MM.1S (cell line): ENCODE measurements at regions not wholly inside any gene's neighbourhood (a gene's known extent, or its start where the extent isn't known, plus 50 kb on each side); places are given as distances from the start of the nearest gene placed in this dataset.
A peak's percentile ranks its signal among the peaks of the same experiment; 100 is the strongest.
"Not testable (repeated sequence)": the region's sequence is repeated elsewhere in the genome, so short reads cannot be mapped to it uniquely, and the experiment has no call there.

Experiments used
- DNase-seq: peaks from one replicate; pipeline ENCODE4 v3.0.0-alpha.2; 2015
- H2AFZ ChIP-seq: fragments of 300-600 bp; sonication (generic); 2 replicates; pipeline ENCODE4 v1.6.0; 2016; ENCODE audit warnings: antibody characterized with exemption, low read length
- H3F3A ChIP-seq: fragments of 300-600 bp; sonication (generic); 2 replicates; pipeline ENCODE4 v1.6.1; 2016; ENCODE audit warnings: mild to moderate bottlenecking, antibody characterized with exemption, low read length, moderate library complexity, mixed read lengths; ENCODE audit not compliant: insufficient read depth
- H3K27ac ChIP-seq: fragments of 300-600 bp; sonication (generic); 2 replicates; pipeline ENCODE4 v1.5.1; 2016; ENCODE audit warnings: mild to moderate bottlenecking, low read length
- H3K27me3 ChIP-seq: fragments of 300-600 bp; sonication (generic); replicated peaks from 2 replicates; pipeline ENCODE4 v1.6.0; 2016; ENCODE audit warnings: low read length; ENCODE audit not compliant: insufficient read depth
- H3K36me3 ChIP-seq: fragments of 300-600 bp; sonication (generic); replicated peaks from 2 replicates; pipeline ENCODE4 v1.6.1; 2016; ENCODE audit warnings: mild to moderate bottlenecking, low read length, mixed read lengths; ENCODE audit not compliant: insufficient read depth
- H3K4me1 ChIP-seq: fragments of 300-600 bp; sonication (generic); 2 replicates; pipeline ENCODE4 v1.6.1; 2016; ENCODE audit warnings: low read length, mixed read lengths
- H3K4me2 ChIP-seq: fragments of 300-600 bp; sonication (generic); 2 replicates; pipeline ENCODE4 v1.6.0; 2016; ENCODE audit warnings: low read depth, low read length
- H3K4me3 ChIP-seq: fragments of 300-600 bp; sonication (generic); 2 replicates; pipeline ENCODE4 v1.5.1; 2016; ENCODE audit warnings: low read length, mixed read lengths
- H3K79me2 ChIP-seq: fragments of 300-600 bp; sonication (generic); 2 replicates; pipeline ENCODE4 v1.6.1; 2016; ENCODE audit warnings: mixed run types, low read length, mixed read lengths
- H3K9ac ChIP-seq: fragments of 300-600 bp; sonication (generic); 2 replicates; pipeline ENCODE4 v1.6.1; 2016; ENCODE audit warnings: low read length, mixed read lengths
- H3K9me2 ChIP-seq: fragments of 300-600 bp; sonication (generic); replicated peaks from 2 replicates; pipeline ENCODE4 v1.6.1; 2016; ENCODE audit warnings: mild to moderate bottlenecking, low read length, mixed read lengths; ENCODE audit not compliant: insufficient read depth
- H3K9me3 ChIP-seq: fragments of 300-600 bp; sonication (generic); replicated peaks from 2 replicates; pipeline ENCODE4 v1.6.1; 2016; ENCODE audit warnings: mild to moderate bottlenecking, low read length, mixed read lengths; ENCODE audit not compliant: insufficient read depth
- H4K20me1 ChIP-seq: fragments of 300-600 bp; sonication (generic); 2 replicates; pipeline ENCODE4 v1.6.1; 2016; ENCODE audit warnings: mild to moderate bottlenecking, low read length, moderate library complexity, mixed read lengths; ENCODE audit not compliant: insufficient read depth
- EZH2 ChIP-seq: fragments of 300-600 bp; sonication (generic); optimal IDR thresholded peaks from 2 replicates; pipeline ENCODE3; 2017; ENCODE audit warnings: low read depth, mild to moderate bottlenecking, antibody characterized with exemption, low read length, mixed read lengths
- EZH2phosphoT487 ChIP-seq: fragments of 300-600 bp; sonication (generic); IDR thresholded peaks from 2 replicates; pipeline ENCODE4 v1.6.1; 2018; ENCODE audit warnings: antibody characterized with exemption, low read length
- TF ChIP-seq, protein P1 (sequence below): fragments of 300-600 bp; sonication (generic); IDR thresholded peaks from 2 replicates; pipeline ENCODE4 v1.5.1; 2016; ENCODE audit warnings: antibody characterized with exemption, low read length, mixed read lengths

DNA sequence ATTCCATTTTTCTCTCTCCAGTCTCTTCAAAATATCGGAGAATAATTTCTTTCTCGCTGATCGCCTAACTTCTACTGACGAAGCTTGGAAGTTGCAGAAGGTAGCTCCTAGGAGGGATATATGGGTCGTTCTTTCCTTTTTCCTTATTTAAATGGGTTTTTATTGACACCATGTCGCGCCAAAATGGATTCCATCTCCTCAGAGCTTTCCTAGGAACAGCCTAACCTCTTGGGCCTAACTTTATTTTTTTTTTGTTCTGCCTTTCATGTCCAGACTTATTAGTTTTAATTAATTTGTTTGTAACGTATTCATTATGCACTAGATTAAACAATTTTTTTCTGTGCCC, 92.0 kb upstream of the XIST start:
- H4K20me1 ChIP-seq: no peaks in the 10 kb centered on the region
- H3K36me3 ChIP-seq: no peaks in the 10 kb centered on the region
- H3K9me2 ChIP-seq: no peaks in the 10 kb centered on the region
- TF ChIP-seq EZH2 (no peak), EZH2phosphoT487 (no peak)
- TF ChIP-seq, protein P1, sequence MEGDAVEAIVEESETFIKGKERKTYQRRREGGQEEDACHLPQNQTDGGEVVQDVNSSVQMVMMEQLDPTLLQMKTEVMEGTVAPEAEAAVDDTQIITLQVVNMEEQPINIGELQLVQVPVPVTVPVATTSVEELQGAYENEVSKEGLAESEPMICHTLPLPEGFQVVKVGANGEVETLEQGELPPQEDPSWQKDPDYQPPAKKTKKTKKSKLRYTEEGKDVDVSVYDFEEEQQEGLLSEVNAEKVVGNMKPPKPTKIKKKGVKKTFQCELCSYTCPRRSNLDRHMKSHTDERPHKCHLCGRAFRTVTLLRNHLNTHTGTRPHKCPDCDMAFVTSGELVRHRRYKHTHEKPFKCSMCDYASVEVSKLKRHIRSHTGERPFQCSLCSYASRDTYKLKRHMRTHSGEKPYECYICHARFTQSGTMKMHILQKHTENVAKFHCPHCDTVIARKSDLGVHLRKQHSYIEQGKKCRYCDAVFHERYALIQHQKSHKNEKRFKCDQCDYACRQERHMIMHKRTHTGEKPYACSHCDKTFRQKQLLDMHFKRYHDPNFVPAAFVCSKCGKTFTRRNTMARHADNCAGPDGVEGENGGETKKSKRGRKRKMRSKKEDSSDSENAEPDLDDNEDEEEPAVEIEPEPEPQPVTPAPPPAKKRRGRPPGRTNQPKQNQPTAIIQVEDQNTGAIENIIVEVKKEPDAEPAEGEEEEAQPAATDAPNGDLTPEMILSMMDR: no peak
- H3K4me1 ChIP-seq: no peaks in the 10 kb centered on the region
- H3K27me3 ChIP-seq: no peaks in the 10 kb centered on the region
- DNase-seq: no peak
- peak overlapping the region; percentile 95 for H3K4me3 ChIP-seq
- H3F3A ChIP-seq: no peaks in the 10 kb centered on the region
- peak overlapping the region; percentile 87 for H2AFZ ChIP-seq
- H3K27ac ChIP-seq: peak overlapping the region; percentile 50; the same call in 1 of the 2 replicates
- H3K79me2 ChIP-seq: peaks cover 47% of the 10 kb centered on the region
- peak overlapping the region; percentile 79 for H3K4me2 ChIP-seq
- no peaks in the 10 kb centered on the region for H3K9me3 ChIP-seq
- H3K9ac ChIP-seq: peak overlapping the region; percentile 93

DNA sequence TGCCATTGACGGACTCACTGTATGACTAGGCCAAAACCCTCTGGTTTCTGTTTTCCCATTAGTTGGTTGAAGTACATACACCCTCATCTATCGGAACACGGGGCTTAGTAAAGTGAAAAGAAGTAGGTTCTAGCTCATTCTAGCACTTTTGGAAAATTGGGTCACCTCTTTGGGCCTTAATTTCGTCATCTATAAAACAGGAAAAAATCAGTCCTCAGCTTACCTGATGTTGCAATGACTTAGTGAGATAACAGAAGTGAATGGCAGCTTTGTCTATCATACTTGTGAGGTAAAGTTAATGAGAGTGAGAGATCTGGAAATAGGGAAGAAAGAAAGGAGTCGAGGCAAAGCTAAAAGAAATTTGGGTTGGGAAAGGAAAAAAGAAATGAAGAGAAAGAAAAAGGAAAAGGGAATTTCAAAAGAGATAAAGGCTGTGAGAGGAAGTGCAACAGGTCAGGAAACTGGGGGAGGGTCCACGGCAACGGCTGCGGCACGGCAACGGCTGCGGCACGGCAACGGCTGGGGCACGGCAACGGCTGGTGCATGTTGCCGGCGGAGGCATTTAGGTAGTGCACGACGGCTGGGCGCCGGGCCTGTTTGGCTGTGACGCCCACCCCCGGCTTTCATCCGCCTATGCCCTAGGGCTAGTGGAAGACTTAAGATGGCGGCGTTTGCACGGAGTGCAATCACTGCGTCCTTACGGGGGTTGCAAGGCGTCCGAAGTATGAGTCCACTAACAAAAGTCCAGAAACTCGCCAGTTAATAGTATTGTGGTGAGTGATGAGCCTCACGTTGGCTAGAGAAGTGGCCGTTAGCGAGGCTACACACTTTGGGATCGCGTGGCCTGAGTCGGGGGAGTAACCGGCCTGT, 91.4 kb upstream of the XIST start:
- H3K4me2 ChIP-seq: peak overlapping the region; percentile 79
- no peaks in the 10 kb centered on the region for H3K27me3 ChIP-seq
- no peaks in the 10 kb centered on the region for H3K36me3 ChIP-seq
- H3K27ac ChIP-seq: peak overlapping the region; percentile 50; the same call in 1 of the 2 replicates
- no peaks in the 10 kb centered on the region for H3F3A ChIP-seq
- no peaks in the 10 kb centered on the region for H4K20me1 ChIP-seq
- peak; percentile 91 for DNase-seq
- TF ChIP-seq EZH2phosphoT487: no peak
- no peak for TF ChIP-seq EZH2
- TF ChIP-seq, protein P1: no peak
- no peaks in the 10 kb centered on the region for H3K9me3 ChIP-seq
- peaks cover 41% of the 10 kb centered on the region for H3K79me2 ChIP-seq
- H2AFZ ChIP-seq: peak overlapping the region; percentile 99
- H3K9ac ChIP-seq: peak overlapping the region; percentile 93
- no peaks in the 10 kb centered on the region for H3K4me1 ChIP-seq
- H3K4me3 ChIP-seq: peak overlapping the region; percentile 95
- no peaks in the 10 kb centered on the region for H3K9me2 ChIP-seq

DNA sequence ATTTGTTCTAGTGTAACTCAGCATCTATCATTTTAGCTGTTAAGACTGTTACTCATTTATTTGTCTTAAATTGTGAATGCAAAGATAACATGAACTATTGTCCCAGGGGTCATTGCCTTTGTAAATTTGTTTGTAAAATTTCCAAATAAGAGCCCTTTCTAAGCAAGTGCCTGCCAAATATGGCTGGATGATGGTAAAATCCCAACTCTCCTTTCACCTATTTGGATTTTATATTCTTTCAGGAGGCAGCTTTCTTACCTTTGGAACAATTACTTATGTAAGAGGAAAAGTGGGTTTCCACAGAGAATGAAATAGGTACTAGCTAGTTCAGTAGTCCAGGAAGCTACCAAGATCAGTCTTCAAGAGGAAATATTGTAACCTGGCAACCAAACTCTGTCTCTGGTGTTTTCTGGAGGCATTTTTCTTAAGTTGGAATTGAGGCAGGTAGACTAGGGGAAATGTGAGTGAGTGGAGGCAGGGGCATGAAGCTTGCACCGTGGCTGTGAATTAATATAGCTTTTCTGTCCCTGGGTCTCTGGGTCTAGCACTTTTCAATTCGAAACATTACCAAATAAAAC, 88.5 kb upstream of the XIST start:
- Histone ChIP-seq H4K20me1 (no peaks in the 10 kb centered on the region), H3K9ac (no peak overlapping the region), H3F3A (no peaks in the 10 kb centered on the region), H2AFZ (no peak overlapping the region), H3K9me2 (no peaks in the 10 kb centered on the region), H3K27ac (no peak overlapping the region), H3K4me1 (no peaks in the 10 kb centered on the region), H3K27me3 (no peaks in the 10 kb centered on the region), H3K36me3 (no peaks in the 10 kb centered on the region), H3K4me2 (no peak overlapping the region), H3K9me3 (no peaks in the 10 kb centered on the region), H3K4me3 (no peak overlapping the region), H3K79me2 (peaks cover 18% of the 10 kb centered on the region)
- TF ChIP-seq, protein P1: no peak
- TF ChIP-seq EZH2 (no peak), EZH2phosphoT487 (no peak)
- no peak for DNase-seq

DNA sequence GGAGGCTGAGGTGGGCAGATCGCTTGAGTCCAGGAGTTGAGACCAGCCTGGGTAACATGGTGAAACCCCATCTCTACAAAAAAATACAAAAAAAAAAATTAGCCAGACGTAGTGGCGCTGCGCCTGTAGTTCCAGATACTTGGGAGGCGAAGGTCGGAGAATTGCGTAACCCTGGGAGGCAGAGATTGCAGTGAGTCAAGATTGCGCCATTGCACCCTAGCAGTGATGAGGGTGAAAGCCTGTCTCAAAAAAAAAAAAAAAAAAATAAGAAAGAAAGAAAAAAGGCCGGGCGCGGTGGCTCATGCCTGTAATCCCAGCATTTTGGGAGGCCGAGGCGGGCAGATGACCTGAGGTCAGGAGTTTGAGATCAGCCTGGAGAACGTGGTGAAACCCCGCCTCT, 85.3 kb upstream of the XIST start:
- not testable (repeated sequence) for H3K79me2 ChIP-seq, H3K4me1 ChIP-seq, H4K20me1 ChIP-seq, H3K27ac ChIP-seq, H3K9me2 ChIP-seq, H3K4me3 ChIP-seq, H2AFZ ChIP-seq, H3K4me2 ChIP-seq, DNase-seq, H3K9ac ChIP-seq, H3K27me3 ChIP-seq, H3K36me3 ChIP-seq, H3F3A ChIP-seq, H3K9me3 ChIP-seq
